Neural progenitor cell (in vitro differentiated cells): ENCODE measurements at regions not wholly inside any gene's neighbourhood (a gene's known extent, or its start where the extent isn't known, plus 50 kb on each side); places are given as distances from the start of the nearest gene placed in this dataset.

ENCODE experiments used
- CTCF ChIP-seq: fragments of 200-600 bp; sonication (generic); IDR thresholded peaks from 2 replicates; pipeline ENCODE4 v1.5.1; 2017; ENCODE audit warnings: antibody characterized with exemption, mild to moderate bottlenecking
- EZH2phosphoT487 ChIP-seq: fragments of 200-600 bp; sonication (generic); IDR thresholded peaks from 2 replicates; pipeline ENCODE4 v1.6.1; 2017; ENCODE audit warnings: antibody characterized with exemption

- TF ChIP-seq CTCF: no peak
- no peak for TF ChIP-seq EZH2phosphoT487
Measured at GRCh38 chr3:168617658-168618057, 521.9 kb upstream of the GOLIM4 start.
